ENCODE measurements at regions not wholly inside any gene's neighbourhood (a gene's known extent, or its start where the extent isn't known, plus 50 kb on each side); places are given as distances from the start of the nearest gene placed in this dataset.

DNA sequence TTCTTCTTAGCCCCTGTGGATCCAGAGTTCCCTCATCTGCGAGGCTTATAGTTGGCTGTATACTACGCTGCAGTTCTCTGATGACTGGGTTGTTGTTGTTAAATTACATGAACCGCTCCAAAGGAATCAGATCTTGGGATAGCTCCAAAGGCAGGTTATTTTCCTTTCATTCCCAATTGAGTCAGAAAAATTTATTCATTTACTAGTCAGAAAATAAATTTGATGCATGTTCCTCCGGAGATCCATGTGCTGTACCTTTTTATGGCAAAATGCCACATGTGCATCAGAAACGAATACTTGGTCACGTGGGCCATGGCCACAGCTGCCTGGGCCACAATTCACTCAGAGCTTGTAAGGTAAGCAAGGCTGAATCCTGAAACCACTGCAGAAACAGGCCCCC, 304.0 kb downstream of the NR2F1-AS1 start:
- TF ChIP-seq, protein P1, sequence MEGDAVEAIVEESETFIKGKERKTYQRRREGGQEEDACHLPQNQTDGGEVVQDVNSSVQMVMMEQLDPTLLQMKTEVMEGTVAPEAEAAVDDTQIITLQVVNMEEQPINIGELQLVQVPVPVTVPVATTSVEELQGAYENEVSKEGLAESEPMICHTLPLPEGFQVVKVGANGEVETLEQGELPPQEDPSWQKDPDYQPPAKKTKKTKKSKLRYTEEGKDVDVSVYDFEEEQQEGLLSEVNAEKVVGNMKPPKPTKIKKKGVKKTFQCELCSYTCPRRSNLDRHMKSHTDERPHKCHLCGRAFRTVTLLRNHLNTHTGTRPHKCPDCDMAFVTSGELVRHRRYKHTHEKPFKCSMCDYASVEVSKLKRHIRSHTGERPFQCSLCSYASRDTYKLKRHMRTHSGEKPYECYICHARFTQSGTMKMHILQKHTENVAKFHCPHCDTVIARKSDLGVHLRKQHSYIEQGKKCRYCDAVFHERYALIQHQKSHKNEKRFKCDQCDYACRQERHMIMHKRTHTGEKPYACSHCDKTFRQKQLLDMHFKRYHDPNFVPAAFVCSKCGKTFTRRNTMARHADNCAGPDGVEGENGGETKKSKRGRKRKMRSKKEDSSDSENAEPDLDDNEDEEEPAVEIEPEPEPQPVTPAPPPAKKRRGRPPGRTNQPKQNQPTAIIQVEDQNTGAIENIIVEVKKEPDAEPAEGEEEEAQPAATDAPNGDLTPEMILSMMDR (IDR thresholded peaks at IDR 0.05; ENCODE audit: extremely low read depth, low read depth, low read length), result no peak
- Histone ChIP-seq H2AFZ (ENCODE audit: low read length) (peak overlapping the region; percentile 63), H3K4me1 (ENCODE audit: insufficient read depth, low read length) (peaks cover 5% of the 10 kb centered on the region), H4K20me1 (ENCODE audit: insufficient read depth, low read length) (no peaks in the 10 kb centered on the region), H3K4me2 (ENCODE audit: insufficient read depth, low read length) (peak overlapping the region; percentile 50), H3K79me2 (ENCODE audit: insufficient read depth, low read length) (no peaks in the 10 kb centered on the region), H3K36me3 (ENCODE audit: insufficient read depth, low read length) (no peaks in the 10 kb centered on the region), H3K4me3 (ENCODE audit: insufficient read depth, low read length) (no peak overlapping the region), H3K9me3 (ENCODE audit: low read depth, low read length) (peaks cover 4% of the 10 kb centered on the region), H3K27ac (ENCODE audit: low read depth, low read length) (no peak overlapping the region), H3K27me3 (ENCODE audit: insufficient read depth, low read length) (no peaks in the 10 kb centered on the region)
- peak; percentile 84 for DNase-seq (ENCODE audit: insufficient read length, low spot score, missing footprints)

DNA sequence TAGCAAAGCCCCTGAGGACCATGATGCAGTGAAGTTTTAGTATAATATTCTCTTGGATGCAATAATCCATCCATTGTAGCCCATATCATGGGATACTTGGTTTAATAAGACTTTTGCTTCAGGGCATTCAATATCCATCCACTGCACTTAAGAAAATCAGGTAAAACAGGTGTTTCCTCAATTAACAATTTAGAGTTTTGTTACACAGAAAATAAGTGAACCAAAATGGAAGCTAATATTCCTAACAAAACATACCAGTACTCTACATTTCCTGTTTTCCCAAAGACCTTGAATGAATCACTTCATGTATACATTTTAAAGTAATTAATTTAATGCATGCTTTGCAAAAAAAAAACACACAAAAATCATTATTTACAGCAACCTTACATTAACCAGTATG, 305.6 kb downstream of the NR2F1-AS1 start:
- peaks cover 4% of the 10 kb centered on the region for H3K9me3 ChIP-seq (ENCODE audit: low read depth, low read length)
- no peaks in the 10 kb centered on the region for H3K27me3 ChIP-seq (ENCODE audit: insufficient read depth, low read length)
- peaks cover 5% of the 10 kb centered on the region for H3K4me1 ChIP-seq (ENCODE audit: insufficient read depth, low read length)
- DNase-seq (ENCODE audit: insufficient read length, low spot score, missing footprints), result no peak
- H2AFZ ChIP-seq (ENCODE audit: low read length), result no peak overlapping the region
- no peaks in the 10 kb centered on the region for H3K36me3 ChIP-seq (ENCODE audit: insufficient read depth, low read length)
- H4K20me1 ChIP-seq (ENCODE audit: insufficient read depth, low read length), result no peaks in the 10 kb centered on the region
- TF ChIP-seq, protein P1 (IDR thresholded peaks at IDR 0.05; ENCODE audit: extremely low read depth, low read depth, low read length), result no peak
- H3K4me3 ChIP-seq (ENCODE audit: insufficient read depth, low read length), result no peak overlapping the region
- H3K27ac ChIP-seq (ENCODE audit: low read depth, low read length), result no peak overlapping the region
- no peaks in the 10 kb centered on the region for H3K79me2 ChIP-seq (ENCODE audit: insufficient read depth, low read length)
- H3K4me2 ChIP-seq (ENCODE audit: insufficient read depth, low read length), result no peak overlapping the region

DNA sequence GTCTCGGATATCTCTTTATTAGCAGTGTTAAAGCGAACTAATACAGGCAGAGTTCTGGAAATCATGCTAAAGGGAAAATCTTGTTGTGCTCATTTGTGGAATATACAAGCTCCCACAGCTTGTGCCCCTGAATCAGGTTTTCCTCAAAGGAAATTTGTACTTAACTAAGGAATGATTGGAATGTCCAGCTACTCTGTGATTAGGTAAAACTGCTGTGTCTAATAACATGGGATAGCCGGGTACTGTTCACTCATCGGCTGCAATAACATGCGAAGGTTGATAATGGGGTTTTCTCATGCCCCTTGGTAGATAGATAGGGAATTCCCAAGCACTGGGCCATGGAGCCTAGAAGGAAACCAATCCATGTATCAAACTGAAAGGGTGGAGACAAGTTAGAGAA, 306.7 kb downstream of the NR2F1-AS1 start:
- H3K36me3 ChIP-seq (ENCODE audit: insufficient read depth, low read length), result no peaks in the 10 kb centered on the region
- H3K79me2 ChIP-seq (ENCODE audit: insufficient read depth, low read length), result no peaks in the 10 kb centered on the region
- H3K4me1 ChIP-seq (ENCODE audit: insufficient read depth, low read length), result peaks cover 5% of the 10 kb centered on the region
- no peak overlapping the region for H2AFZ ChIP-seq (ENCODE audit: low read length)
- H3K9me3 ChIP-seq (ENCODE audit: low read depth, low read length), result peaks cover 4% of the 10 kb centered on the region
- no peaks in the 10 kb centered on the region for H3K27me3 ChIP-seq (ENCODE audit: insufficient read depth, low read length)
- no peak for DNase-seq (ENCODE audit: insufficient read length, low spot score, missing footprints)
- H3K27ac ChIP-seq (ENCODE audit: low read depth, low read length), result no peak overlapping the region
- TF ChIP-seq, protein P1 (IDR thresholded peaks at IDR 0.05; ENCODE audit: extremely low read depth, low read depth, low read length), result no peak
- no peak overlapping the region for H3K4me2 ChIP-seq (ENCODE audit: insufficient read depth, low read length)
- no peak overlapping the region for H3K4me3 ChIP-seq (ENCODE audit: insufficient read depth, low read length)
- H4K20me1 ChIP-seq (ENCODE audit: insufficient read depth, low read length), result no peaks in the 10 kb centered on the region

DNA sequence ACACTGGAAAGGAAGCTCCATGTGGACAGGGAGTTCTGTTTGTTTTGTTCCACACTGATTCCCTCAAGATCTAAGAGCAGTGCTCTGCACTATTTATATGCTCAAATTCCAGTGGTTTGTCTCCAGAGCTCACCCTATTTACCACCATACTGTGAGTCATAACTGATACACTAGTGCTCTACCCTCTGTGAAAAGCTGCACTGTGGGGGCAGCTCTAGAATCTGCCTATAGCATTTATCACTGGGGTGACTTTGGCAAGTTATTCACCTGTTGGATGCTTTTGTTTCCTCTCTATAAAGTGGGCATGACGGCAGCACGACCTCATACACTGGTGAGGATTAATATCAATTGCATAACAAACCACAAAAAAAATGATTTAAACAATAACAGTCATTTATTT, 307.8 kb downstream of the NR2F1-AS1 start:
- DNase-seq (ENCODE audit: insufficient read length, low spot score, missing footprints), result peak; percentile 71
- H3K27me3 ChIP-seq (ENCODE audit: insufficient read depth, low read length), result no peaks in the 10 kb centered on the region
- H3K4me2 ChIP-seq (ENCODE audit: insufficient read depth, low read length), result no peak overlapping the region

More for the DNA sequence above, 307.8 kb downstream of the NR2F1-AS1 start:
- Histone ChIP-seq H2AFZ (ENCODE audit: low read length) (no peak overlapping the region), H3K4me1 (ENCODE audit: insufficient read depth, low read length) (peaks cover 5% of the 10 kb centered on the region), H3K4me3 (ENCODE audit: insufficient read depth, low read length) (no peak overlapping the region), H3K79me2 (ENCODE audit: insufficient read depth, low read length) (no peaks in the 10 kb centered on the region), H3K9me3 (ENCODE audit: low read depth, low read length) (peaks cover 4% of the 10 kb centered on the region), H4K20me1 (ENCODE audit: insufficient read depth, low read length) (no peaks in the 10 kb centered on the region), H3K36me3 (ENCODE audit: insufficient read depth, low read length) (no peaks in the 10 kb centered on the region), H3K27ac (ENCODE audit: low read depth, low read length) (no peak overlapping the region)
- TF ChIP-seq, protein P1 (IDR thresholded peaks at IDR 0.05; ENCODE audit: extremely low read depth, low read depth, low read length), result no peak
